ENCODE measurements at regions not wholly inside any gene's neighbourhood (a gene's known extent, or its start where the extent isn't known, plus 50 kb on each side); places are given as distances from the start of the nearest gene placed in this dataset.
"Not testable (repeated sequence)": the region's sequence is repeated elsewhere in the genome, so short reads cannot be mapped to it uniquely, and the experiment has no call there.

GRCh38 chr5:116858705-116859333, 284.2 kb upstream of the SEMA6A start:
- DNase-seq, result no peak
- Histone ChIP-seq H3K9me3 (no peaks in the 10 kb centered on the region), H3K4me3 (no peak overlapping the region), H3K27me3 (no peaks in the 10 kb centered on the region), H3K27ac (no peak overlapping the region), H3K36me3 (no peaks in the 10 kb centered on the region), H3K4me1 (no peaks in the 10 kb centered on the region)
- no peak for TF ChIP-seq CTCF (IDR thresholded peaks at IDR 0.05)
- intact Hi-C loops (cut with DNase I), result no loop called here
- no peak for ATAC-seq

GRCh38 chr5:116858020-116858419, 283.4 kb upstream of the SEMA6A start:
- H3K4me3 ChIP-seq; H3K4me1 ChIP-seq; DNase-seq; H3K36me3 ChIP-seq; ATAC-seq; intact Hi-C loops (cut with DNase I); H3K27ac ChIP-seq; H3K27me3 ChIP-seq; H3K9me3 ChIP-seq: not testable (repeated sequence)

- no peak overlapping the region for H3K27ac ChIP-seq
- H3K4me1 ChIP-seq, result no peaks in the 10 kb centered on the region
- no peak overlapping the region for H3K4me3 ChIP-seq
- ATAC-seq (no peak), DNase-seq (no peak)
- H3K36me3 ChIP-seq, result no peaks in the 10 kb centered on the region
- intact Hi-C loops (cut with DNase I), result no loop called here
- H3K27me3 ChIP-seq, result no peaks in the 10 kb centered on the region
- TF ChIP-seq CTCF (IDR thresholded peaks at IDR 0.05), result no peak
- H3K9me3 ChIP-seq, result no peaks in the 10 kb centered on the region
Observed at GRCh38 chr5:116856271-116856670, 281.6 kb upstream of the SEMA6A start.

GRCh38 chr5:116853992-116854391, 279.4 kb upstream of the SEMA6A start:
- ATAC-seq (no peak), DNase-seq (no peak)
- intact Hi-C loops (cut with DNase I), result no loop called here
- no peaks in the 10 kb centered on the region for H3K4me1 ChIP-seq
- H3K27me3 ChIP-seq, result no peaks in the 10 kb centered on the region
- no peak overlapping the region for H3K4me3 ChIP-seq
- no peaks in the 10 kb centered on the region for H3K36me3 ChIP-seq
- no peak overlapping the region for H3K27ac ChIP-seq
- H3K9me3 ChIP-seq, result no peaks in the 10 kb centered on the region
- no peak for TF ChIP-seq CTCF (IDR thresholded peaks at IDR 0.05)

- Histone ChIP-seq H3K27ac (no peak overlapping the region), H3K4me1 (no peaks in the 10 kb centered on the region), H3K27me3 (no peaks in the 10 kb centered on the region), H3K4me3 (no peak overlapping the region), H3K9me3 (no peaks in the 10 kb centered on the region), H3K36me3 (no peaks in the 10 kb centered on the region)
- no peak for TF ChIP-seq CTCF (IDR thresholded peaks at IDR 0.05)
- intact Hi-C loops (cut with DNase I), result no loop called here
- DNase-seq (no peak), ATAC-seq (no peak)
Observed at GRCh38 chr5:116848954-116849581, 274.4 kb upstream of the SEMA6A start.

GRCh38 chr5:116847960-116848359, 273.3 kb upstream of the SEMA6A start:
- intact Hi-C loops (cut with DNase I), result no loop called here
- Histone ChIP-seq H3K27ac (no peak overlapping the region), H3K9me3 (no peaks in the 10 kb centered on the region), H3K4me1 (no peaks in the 10 kb centered on the region), H3K27me3 (no peaks in the 10 kb centered on the region), H3K4me3 (no peak overlapping the region), H3K36me3 (no peaks in the 10 kb centered on the region)
- DNase-seq (no peak), ATAC-seq (no peak)
- no peak for TF ChIP-seq CTCF (IDR thresholded peaks at IDR 0.05)
